Right lobe of liver (tissue), 4 donors: ENCODE measurements at regions not wholly inside any gene's neighbourhood (a gene's known extent, or its start where the extent isn't known, plus 50 kb on each side); places are given as distances from the start of the nearest gene placed in this dataset.

Source experiments
- CTCF ChIP-seq, 4 donors: fragments of 200-600 bp in 3 of 4; fragments of 450-650 bp in 1 of 4; IDR thresholded peaks; one replicate each; pipeline versions ENCODE4 v1.5.1 to v1.8.0; 2016 to 2022; ENCODE audit warnings: antibody characterized with exemption in 4 of 4, mild to moderate bottlenecking in 2 of 4
- POLR2A ChIP-seq: fragments of 450-650 bp; IDR thresholded peaks from one replicate; pipeline ENCODE4 v1.6.1; 2017; ENCODE audit warnings: antibody characterized with exemption, mild to moderate bottlenecking
- donor health status: DM: no; HTN: no; CAD: no.
- donor health status: DM: no; HTN: no; CAD: no.
- donor health status: DM: no; HTN: yes; CAD: no.

- TF ChIP-seq CTCF (IDR thresholded peaks at IDR 0.05) (no peak), POLR2A (no peak)
These were observed 315.2 kb upstream of the CDH6 start for GRCh38 chr5:30878296-30878695.
